ENCODE measurements at regions not wholly inside any gene's neighbourhood (a gene's known extent, or its start where the extent isn't known, plus 50 kb on each side); places are given as distances from the start of the nearest gene placed in this dataset.

DNA sequence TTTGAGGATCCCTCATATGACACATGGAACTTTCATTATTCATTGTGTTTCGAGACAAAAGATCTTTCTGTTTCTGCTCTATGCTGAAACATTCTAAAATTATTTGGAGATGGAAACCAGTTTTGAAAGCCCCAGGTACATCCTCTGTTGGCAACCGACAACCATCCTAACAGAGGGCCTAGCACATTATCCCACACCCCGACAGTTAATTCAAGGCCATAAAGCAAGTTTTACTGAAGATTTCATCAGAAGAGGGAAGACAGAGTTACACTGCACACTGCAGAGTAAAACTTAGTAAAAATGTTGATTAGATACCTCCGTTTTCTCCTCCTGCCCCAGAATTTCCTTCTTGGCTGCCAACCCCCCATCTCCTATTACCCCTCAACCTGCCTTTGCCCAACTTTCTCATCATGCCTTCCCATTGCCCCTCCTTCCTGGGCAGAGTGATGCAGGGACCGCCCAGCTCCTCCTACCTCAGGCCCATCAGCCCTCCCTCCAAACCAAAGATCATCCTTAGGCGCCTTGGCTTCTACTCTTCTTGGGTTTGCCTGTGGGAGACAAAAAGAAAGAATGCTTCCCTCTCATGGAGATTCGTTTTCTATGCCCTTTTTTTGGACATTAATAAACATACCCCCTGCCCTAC lies 52.9 kb upstream of the CITED4 start:
- DNase-seq = no peak

DNA sequence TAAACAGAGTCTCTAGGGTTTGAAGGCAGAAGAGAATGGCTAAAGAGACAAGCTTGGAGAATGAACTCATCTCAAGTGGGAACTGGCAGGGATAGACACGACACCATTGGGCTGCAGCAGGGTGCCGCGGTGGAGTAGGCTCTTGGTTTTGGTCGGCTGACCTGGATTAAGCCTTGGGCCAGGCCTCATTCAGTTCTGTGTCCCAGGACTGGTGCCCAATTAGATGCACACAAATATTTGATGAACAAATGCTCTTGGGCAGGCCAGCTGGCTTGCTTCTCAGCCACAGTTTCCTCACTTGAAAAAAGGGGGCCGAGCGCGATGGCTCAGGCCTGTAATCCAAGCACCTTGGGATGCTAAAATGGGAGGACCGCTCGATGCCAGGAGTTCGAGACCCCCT lies 53.4 kb upstream of the CITED4 start:
- no peak for DNase-seq

DNA sequence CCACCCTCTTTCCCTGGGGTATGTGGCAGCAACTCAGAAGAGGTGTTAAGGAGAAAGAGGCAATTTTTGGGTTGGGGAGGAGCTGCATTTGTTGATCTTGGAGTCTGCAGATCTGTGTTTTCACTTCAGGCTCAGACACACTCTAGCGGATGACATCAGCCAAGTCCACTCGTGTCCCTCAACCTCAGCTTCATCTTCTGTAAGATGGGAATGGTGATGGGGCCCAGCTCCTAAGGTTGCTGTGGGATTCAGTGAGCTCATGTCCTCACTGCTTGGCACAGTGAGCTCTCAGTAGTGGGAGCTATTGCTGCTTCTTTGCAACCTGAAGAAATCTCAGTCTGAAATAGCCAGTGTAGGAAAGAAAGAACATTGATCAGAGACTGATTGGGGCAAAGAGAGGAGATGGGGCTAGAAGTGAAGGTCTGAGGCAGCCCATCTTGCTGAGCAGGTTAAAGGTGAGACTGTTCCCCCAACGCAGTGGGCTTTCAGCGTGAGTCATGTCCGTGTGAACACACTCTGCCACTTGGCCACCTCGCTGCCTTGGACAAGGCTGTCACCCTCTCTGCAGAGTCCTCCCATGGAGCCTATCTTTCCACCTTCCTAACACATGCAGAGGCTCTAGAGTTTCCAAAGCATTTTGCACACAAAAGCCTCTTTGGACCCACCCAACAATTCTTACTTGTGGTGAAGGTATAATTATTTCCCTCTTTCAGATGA lies 56.0 kb upstream of the CITED4 start:
- DNase-seq = no peak

DNA sequence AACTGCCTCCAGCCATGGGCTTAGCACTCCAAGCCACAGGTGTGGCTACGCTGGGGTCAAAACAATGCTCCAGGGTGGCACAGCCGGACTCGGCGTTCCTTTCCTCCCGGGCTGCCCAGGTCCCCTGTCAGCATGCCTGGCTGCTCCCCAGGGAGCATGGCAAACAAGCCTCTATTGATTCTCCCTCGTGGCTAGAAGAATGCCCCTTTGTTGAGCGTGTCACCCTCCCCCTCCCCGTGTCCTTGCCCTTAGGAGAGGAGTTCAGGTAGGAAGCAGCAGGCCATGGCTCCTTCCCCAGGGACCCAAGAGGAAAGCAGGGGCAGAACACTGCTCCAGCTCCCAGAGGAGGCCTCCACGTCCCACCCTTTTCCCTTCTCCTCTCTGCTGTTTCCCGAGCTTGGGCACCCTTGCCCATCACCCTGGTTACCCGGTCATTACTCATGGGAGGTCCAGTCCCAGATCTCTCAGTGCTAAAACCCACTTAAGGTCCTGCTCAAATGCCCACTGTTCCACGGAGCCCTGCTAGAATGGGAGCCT lies 57.4 kb upstream of the CITED4 start:
- DNase-seq = no peak

DNA sequence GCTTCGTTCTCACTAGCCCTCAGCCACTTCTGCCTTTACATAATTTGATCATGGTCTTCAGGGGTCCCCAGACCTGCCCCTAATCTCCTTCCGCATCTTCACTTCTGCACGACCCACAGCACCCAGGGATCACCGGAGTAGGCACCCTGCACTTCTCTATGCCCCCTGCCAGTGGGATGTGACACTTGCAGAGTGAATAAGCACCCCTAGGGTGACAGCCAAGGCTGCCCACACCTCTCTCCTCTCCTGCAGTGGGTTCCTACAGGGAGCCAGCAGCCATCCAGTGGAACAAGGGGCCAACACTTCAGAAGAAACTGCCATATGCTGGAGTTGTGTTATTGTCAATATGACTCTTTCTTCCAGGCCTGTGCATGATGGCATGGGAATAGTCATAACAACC lies 58.0 kb upstream of the CTPS1 start:
- no peak for DNase-seq

DNA sequence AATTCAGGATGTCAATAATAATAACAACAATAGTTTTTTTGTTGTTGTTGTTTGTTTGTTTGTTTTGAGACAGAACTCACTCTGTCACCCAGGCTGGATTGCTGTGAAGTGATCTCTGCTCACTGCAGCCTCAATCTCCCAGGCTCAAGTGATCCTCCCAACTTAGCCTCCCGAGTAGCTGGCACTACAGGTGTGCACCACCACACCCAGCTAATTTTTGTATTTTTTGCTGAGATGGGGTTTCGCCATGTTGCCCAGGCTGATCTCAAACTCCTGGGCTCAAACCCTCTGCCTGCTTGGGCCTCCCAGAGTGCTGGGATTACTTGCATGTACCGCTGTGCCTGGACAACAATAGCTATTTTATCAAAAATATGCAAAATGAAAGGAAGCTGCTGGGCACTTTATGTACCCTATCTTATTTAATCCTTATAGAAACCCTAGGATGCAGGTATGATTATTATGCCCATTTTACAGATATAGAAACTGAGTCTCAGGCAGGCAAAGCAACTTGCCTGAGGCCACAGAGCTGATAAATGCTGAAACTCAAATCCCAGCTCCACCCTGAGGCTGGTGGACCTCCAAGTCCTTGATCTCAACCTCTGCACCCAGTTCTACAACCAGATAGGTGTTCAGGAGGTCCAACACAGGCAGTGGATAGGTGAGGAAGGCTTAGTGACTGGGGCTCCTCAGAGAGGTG lies 57.4 kb upstream of the CTPS1 start:
- DNase-seq = no peak

DNA sequence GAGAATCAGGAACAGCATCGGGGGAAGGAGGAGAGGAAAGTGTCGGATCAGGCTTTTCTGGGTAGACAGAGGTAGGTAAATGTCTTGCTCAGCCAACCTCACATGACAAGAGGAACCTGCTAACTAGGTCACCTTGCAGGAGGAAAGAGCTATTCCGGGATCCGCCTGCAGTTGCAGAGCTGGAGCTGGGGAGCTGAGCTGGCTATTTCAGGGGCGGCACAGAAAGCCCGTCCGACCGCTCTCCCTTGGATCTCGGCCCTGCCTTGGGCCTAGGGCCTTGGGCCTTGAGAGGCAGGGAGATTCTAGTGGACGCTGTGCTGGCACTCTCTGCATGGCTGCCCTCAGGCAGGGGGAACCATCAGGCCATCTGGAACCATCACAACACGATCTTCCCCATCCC lies 56.5 kb upstream of the CTPS1 start:
- peak; percentile 12 to 24 for DNase-seq

DNA sequence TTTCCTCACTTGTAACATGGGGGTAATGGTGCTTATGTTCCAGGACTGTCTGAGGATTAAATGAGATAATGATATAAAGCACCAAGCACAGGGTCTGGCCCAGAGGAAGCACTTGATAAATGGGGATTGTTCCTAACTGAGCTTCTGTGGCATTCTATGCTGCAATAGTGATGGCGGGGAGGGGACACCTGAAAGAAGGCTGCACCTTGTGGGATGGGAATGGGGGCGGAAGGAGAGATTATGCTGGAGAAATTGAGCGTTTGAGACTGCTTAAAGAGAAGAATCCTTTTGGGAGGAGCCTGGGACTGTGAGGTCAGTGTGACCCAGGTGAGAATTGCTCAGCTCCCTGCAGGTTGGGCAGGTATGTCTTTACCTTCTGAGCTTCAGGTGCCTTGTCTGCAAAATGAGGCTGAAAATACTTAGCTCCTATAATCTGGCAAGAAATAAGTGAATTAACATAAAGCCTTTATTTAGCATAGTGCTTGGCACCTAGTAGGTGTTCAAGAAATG lies 55.9 kb upstream of the CTPS1 start:
- no peak for DNase-seq

DNA sequence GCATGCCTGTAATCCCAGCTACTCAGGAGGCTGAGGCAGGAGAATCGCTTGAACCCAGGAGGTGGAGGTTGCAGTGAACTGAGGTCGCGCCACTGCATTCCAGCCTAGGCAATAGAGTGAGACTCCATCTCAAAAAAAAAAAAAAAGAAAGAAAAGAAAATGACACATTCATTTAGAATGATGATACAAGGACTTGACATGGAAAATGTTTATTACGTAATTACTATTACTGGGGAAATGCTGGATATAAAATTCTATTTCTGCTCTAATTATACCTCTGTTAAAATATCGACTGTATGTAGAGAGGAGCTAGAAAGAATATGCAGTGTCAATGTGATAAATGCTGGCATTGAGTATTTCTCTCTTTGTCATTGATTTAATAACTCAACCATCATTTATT lies 54.7 kb upstream of the CTPS1 start:
- DNase-seq = no peak

DNA sequence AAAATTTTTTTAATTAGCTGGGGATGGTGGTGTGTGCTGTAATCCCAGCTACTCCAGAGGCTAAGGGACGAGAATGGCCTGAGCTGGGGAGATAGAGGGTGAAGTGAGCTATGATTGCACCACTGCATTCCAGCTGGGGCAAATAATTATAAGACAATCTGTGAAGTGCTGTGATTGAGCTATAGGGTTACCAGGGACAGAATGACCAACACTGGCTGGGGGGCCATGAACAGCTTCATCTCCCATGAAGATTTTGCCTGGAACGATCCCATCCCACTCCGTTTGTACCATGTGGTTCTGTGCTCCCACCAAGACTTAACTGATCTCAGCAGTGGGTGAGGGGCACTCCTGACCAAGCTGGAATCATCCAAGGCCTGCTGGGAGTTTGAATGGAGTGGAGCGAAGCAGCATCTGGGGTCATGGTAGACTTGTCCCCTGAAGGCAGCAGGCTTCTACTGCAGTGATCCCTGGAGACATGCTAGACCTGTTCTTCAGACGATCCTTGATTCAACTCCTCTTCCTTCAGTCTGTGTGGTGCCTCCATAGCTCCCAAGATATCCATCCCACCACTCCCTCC lies 53.6 kb upstream of the CTPS1 start:
- no peak for DNase-seq

DNA sequence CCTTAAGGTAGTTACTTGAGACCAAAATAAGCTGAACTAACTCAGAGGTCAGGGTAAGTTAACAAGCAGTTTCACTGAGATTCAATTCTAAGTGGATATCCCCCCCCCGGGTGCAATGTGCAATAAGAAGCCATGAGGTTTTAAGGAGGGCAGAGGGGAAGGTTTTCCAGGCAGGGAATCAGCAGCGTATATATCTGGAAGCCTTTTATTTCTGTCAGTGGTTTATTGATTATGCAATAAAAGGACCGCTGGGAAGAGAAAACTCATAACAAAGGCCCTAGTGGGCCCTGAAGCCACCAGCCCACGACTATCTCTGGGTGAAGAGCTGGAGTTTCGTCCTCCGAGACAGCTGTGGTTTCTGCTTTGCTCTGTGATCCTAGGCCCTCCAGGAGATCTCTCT lies 53.1 kb upstream of the CTPS1 start:
- DNase-seq = no peak

DNA sequence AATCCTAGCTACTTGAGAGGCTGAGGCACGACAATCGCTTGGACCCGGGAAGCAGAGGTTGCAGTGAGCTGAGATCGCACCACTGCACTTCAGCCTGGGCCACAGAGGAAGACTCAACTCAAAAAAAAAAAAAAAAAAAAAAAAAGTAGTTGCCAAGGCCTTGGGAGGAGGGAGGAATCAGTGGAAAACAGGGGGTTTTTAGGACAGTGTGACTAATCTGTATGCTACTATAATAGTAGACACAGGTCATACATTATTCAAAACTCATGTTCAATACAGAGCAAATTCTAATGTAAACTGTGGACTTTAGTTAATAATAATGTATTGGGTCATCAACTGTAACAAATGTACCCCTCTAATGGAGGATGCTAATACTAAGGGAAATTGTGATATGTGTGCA lies 51.7 kb upstream of the CTPS1 start:
- no peak for DNase-seq

DNA sequence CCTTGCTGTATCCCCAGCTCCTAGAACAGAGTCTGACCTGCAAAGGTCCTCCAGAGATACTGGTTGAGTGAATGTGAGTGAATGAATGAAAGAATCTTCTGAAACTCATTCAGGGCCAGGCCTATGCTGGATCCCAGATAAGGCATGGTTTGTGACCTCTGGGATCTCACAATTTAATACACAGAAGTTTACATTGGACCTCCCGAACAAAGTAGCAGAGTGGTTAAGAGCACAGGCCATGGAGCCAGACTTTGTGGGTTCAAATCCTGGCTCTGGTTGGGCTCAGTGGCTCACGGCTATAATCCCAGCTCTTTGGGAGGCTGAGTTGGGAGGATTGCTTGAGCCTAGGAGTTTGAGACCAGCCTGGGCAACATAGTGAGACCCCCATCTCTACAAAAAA lies 50.8 kb upstream of the CTPS1 start:
- no peak for DNase-seq

DNA sequence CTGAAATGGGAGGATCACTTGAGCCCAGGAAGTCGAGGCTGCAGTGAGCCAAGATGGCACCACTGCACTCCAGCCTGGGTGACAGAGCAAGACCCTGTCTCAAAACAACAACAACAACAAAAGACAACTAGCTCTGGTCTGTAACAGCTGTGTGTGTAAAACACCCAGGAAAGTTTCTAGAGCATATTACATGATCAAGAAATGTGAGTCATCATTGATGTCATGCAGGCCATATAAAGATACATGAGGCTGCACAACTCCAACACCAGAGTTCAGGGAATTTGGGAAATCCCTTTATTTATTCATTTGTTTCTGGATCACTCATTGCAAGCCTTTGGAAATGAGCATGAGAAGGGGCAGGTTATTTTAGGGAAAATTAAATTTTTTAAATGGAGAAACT lies 50.3 kb upstream of the CTPS1 start:
- DNase-seq = no peak

All from cerebellar nuclear complex (tissue), 1 donor.